Middle frontal gyrus (tissue), 1 donor: ENCODE measurements at regions not wholly inside any gene's neighbourhood (a gene's known extent, or its start where the extent isn't known, plus 50 kb on each side); places are given as distances from the start of the nearest gene placed in this dataset.

ENCODE experiments used
- DNase-seq: peaks from one replicate; pipeline ENCODE4 v3.0.0-alpha.2; 2015; ENCODE audit warnings: low spot score; ENCODE audit errors: extremely low spot score

DNA sequence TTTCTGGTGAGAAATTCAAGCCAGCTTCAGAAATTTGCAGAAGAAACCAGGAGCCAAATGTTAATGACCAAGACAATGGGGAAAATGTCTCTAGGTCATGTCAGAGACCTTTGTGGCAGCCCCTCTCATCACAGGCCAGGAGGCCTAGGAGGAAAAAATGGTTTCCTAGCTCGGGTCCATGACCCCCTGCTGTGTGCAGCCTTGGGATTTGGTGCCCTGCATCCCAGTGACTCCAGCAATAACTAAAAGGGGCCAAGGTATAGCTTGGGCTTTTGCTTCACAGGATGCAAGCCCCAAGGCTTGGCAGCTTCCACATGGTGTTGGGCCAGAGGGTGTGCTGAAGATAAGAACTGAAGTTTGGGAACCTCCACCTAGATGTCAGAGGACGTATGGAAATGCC is 814.7 kb upstream of the SLIT2 start:
- DNase-seq, result no peak

DNA sequence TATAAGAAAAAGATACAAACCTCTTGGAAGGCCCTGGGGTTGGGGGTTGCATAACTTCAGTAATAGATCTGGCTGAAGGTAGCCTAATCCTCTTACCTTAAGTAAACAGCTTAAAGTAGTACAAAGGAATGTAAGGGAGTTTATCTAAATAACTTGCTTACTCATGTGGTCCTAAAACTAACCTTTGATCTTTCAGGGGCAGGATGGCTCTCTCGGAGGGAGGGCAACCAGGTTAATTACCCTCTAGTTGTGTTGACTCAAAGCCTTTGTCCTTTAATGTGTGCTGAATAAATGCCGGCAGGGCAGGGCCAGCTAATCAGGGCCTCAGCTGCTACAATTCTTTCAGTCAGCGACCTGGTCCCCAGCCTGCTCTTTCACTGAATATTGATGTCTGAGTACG is 822.0 kb upstream of the SLIT2 start:
- DNase-seq, result no peak

DNA sequence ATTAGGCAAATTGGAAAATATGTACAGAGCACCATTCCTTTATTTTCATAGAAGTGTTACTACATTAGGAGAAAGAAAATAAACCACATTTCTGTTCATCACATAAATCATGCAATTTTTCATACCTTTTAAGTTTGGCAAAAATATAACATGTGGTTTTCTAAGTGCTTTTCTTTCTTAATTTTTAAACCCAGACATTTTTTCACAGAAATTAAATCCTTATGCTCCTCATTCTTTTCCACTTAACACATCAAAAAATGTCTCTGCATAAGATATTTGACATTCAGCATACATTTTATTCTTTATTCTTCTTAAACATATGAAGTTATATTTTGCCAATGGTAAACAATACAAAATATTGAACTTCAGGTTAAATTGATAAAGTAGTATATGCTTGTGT is 826.6 kb upstream of the SLIT2 start:
- no peak for DNase-seq

DNA sequence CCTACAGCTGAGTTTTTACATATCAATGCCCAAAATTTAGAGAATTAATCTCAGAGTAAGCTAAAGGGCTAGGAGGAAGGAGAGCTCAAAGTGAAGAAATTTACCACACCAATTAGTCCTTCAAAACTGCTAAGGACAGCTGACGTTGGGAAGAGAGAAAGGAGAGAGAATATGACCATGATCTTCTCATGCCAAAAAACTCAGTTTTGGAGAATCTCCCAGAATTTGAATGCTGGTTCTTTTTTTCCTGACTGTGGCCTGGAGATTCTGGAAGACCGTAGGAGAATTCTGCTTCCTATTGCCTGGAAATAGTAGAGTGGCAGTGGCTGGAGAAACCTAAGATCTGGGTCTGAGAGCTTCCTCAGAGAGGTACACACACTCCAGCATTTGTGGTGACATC is 834.4 kb upstream of the SLIT2 start:
- no peak for DNase-seq

DNA sequence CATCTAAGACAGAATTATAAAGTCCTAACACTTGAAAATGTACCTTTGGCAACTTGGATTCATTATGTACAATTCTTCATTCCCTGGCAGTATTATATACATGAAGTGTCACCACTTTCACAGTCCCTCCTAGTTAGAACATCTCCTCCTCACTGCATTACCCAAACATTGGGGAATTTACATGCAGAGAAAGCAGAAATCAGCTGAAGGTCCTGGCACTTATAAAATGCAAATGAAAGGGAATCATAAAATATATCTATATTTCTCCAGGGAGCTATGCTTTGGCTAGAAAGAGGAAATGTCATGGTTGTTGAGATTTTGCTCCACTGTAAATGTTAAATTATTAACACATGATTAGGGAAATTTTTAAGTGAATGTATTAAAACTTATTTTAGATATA is 835.6 kb upstream of the SLIT2 start:
- DNase-seq, result no peak

DNA sequence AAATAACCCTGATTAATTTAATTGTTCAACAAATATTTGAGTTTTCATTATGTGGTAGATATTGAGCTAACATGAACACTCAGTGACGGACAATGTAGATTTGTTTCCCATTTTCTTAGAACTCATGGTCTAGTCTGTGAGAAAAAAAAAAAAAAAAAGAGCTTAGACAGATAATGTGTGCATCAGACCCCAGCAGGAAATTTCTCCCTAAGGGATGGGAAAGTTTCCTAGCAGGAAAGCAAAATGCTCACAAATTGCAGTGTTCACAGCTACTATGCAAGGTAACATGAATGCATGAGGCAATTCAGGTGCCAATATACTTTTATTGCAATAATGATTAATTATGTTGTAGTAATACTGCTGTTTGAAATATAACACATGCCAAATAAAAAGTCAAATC is 843.2 kb upstream of the SLIT2 start:
- DNase-seq, result no peak

DNA sequence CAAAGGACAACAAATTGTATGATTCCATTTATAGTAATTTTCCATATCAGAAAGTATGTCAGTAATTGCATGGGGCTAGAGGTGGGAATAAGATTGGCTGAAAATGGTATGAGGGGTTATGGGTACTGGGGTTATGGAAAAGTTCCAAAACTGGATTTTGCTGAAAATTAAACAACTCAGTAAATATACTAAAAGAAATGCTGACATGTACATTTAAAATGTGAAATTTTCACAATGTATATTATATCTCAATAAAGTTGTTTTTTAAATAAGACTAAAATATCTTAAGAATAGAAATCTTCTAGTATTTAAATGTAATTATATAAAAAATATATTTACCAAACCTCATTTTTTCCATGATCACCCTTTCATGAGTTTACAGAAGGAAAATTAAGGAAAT is 844.9 kb upstream of the SLIT2 start:
- no peak for DNase-seq

DNA sequence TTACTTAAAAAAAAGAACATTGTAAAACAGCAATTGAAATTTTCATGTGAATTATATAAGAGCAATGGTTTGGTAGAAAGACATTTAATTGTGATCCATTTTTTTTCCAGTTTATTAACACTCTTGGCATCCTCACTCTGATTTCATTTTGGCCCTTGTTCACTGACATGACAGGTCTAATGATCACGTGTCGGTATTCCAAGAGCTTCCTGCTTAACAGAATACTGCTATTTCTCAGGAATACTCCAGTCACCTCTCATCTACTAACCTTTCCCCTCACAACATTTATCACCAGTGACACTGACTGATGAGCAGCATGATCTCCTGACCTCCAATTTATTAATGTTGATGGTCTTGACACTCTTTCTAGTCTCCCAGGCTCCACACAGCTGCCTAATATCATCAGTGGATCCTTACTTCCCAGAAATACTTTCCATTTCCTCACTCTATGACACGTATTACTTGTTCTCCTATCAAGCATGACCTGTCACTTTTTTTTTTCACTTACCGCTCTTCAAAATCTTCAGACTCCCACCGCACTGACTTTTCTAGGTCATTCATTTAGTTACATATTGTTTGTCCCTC is 847.8 kb upstream of the SLIT2 start:
- no peak for DNase-seq

DNA sequence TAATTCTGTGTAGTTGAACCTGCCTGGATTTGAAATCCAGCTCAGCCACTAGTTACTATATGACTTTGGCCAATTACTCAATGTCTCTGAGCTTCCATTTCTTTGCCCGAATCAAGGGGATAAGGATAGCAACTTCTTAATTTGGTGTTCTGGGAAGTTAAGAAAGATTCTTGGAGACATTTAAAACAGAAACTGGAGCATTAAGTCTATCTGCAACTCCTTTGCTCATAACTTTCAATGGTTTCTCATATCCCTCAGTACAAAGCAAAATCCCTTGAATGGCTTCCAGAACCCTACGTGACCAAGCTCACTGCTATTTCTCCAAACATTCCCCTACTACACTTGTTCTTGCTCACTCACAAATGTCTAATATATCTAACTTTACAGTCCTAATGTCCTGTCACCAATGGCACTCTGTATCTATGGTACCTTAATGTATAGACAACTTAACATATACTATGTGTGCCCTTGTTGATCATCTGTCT is 849.1 kb upstream of the SLIT2 start:
- DNase-seq, result no peak

DNA sequence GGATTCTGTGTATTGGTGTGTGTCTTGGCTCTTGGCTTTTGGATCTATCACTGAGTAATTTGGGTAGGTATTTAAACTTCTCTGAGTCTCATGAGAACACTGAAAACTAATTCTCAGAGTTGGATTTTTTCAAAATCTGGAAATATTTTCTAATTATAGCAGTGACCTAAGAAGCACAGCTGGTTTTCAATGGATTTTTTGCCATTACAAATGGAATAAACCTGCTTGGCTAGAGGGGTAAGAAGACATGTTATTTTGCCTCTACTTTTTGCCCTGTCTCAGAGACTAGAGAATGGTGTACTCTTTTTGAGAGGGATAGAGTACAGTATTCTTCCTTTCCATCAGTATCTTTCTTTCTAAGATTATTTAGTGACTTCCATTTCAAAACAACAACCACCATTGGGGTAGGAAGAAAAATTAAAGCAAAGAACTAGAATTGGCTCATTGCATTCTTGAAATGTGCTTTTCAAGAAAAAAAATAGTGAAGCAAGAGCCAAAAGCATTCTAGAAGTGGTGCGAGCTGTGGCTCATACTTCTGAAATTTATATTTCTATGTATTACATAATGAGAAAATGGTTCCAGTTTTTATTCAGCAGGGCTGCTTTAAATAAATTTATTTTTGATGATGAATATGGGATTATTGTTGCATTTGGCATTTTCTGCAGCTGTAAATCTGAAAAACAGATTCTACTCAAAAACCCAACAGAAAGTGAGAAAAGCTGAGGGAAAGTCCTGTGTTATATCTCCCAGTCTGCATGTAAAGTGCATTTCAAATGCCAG is 850.2 kb upstream of the SLIT2 start:
- no peak for DNase-seq

DNA sequence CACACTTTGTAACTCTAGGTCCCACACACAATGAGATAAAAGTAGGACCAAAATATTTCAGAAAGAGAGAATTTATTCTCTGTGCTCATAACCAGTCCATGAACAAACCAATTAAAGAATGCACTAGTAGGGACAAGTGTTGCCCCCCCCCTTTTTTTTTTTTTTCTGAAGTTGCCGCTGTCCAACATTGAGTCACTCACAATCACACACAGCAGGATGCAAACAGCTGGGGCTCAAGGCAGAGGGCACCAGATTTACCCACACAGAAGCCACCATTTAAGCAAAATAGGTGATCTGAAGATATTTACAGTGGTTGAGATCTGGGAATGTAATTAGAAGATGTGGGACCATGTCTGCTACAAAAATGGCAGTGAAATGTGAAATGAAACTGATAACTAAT is 850.9 kb upstream of the SLIT2 start:
- no peak for DNase-seq

DNA sequence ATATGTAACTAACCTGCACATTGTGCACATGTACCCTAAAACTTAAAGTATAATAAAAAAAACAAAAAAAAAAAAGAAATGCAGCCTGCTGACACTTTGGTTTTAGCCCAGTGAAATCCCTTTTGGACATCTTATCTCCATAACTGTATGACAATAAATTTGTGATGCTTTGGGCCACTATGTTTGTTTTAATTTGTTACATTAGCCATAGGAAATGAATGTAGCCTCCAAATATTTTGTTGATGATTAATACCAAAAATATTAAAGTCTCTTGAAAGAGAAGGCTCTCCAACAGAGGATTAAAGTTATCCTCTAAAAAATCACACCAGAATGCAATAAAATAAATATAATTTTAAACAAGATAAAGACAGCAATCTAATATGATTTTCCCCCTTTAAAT is 852.7 kb upstream of the SLIT2 start:
- DNase-seq, result no peak

DNA sequence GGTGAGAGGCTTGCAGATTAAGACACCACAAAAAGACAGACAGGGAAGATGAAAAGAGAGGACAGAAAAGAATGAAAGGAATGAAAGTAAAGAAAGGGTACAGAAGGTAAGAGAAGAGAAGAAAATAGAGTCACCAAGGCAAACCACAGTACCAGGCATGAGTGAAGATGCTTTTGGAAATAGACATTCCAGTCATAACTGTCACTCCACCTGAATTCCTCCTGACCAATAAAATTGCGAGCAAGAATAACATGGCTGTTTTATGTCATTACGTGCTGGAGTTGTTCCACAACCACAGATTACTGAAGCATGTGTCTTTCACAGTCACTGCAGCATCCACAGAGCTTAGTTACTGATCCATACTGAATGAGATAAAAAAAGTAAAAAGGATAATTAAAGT is 864.9 kb upstream of the SLIT2 start:
- DNase-seq, result no peak

DNA sequence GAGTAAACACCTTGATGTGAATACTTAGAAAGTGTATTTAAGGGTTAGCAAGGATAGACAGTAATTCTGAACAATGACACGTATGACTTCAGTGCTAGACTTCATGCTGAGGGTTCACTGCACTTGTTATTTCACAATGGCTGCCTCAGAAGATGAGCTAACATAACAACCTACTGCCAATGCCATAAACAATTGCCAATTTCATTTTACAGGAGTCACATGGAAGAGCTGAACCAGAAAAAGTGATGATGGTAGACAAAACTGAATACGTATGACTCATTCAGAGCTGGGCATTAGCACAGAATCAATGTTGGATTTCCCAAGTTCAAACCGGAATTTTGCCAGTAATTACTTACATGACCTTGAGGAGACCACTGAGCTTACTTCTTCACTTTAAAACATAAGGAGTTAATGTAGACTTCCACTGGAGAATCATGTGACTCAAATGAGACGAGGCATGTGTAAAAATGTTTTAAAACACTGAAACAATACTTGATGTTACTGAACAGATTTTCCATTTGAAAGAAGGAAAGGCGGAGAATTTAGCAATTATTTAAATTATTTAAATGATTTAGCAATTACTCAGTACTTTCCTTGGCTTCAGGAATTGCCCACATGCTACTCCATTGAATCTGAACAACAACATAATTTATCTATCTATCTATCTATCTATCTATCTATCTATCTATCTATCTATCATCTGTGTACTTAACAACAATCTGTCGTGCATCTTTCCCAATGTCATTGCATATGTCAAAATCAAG is 868.5 kb upstream of the SLIT2 start:
- DNase-seq, result no peak

DNA sequence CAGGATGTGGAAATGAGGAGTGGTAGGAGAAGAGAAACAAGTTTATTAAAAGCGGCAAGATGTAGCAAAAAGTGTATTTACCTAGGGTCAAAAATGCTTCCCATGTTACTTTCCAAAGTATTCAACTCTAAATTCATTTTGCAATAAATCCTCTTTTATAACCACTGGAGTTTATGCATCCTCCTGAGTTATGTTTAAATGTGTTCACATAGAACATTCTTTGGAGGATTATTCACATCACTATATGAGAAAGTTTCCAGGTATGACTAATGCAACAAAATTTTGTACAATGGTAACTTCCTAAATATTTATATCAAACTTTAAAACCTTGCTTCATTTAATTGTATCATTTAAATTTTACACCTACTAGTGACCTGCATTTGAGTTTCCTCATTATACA is 870.6 kb upstream of the SLIT2 start:
- DNase-seq, result no peak

DNA sequence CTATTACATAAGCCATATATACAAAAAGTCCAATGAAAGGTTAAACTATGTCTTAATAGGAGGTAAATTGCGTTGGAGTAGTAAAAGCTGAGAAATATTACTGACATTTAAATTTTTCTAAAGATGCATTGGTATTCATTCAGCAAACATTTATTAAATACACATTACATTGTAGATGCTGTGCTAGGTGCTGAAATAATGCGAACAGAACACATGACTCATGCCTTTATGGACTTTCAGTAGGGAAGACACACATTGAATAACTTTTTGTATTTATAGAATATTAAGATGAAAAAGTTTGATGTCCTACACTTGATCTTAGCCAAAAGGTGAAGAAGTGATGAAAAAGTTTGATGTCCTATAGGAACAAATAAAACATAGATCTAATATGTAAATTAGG is 871.1 kb upstream of the SLIT2 start:
- no peak for DNase-seq

DNA sequence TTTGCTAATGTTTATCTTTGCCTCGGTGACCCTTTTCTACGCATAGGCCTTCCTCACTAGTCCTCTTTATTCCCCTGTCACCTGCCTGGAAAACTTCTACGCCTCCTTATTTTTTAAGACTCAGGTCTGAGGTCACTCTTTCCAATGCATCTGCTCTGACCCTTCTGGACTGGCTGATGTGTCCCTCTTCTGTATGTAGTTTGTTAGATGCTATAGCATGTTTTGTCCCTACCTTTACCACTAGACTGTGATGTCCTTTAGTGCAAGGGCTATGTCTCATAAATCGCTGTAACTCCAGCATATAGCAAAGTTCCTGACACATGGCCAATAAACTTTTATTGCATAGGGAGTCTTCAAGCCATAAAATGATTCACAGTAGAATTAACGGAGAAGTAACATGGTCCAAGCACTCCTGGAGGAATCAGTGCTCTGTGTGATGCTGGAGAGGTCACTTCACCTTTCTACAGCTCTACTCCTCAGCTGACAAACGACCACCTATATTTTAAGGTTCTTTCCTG is 872.5 kb upstream of the SLIT2 start:
- DNase-seq, result no peak

DNA sequence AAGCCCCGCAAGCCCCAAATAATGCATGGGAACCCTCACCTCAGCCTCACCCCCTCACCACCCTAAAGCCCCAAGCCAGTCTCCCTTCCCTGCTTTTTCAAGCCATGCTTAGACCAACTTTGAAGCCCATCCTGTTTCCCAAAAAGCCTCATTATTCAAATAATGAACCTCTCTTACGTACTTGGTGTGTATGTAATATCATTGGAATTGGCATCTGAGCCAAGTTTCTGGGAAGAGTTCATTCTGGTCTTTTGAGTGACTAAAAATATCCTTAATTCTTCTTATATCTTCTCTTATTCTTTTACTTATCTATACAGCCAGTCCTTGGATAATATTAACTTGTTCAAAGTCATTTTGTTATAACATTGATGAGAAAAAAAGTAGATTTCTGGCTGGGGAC is 875.8 kb upstream of the SLIT2 start:
- DNase-seq, result no peak

DNA sequence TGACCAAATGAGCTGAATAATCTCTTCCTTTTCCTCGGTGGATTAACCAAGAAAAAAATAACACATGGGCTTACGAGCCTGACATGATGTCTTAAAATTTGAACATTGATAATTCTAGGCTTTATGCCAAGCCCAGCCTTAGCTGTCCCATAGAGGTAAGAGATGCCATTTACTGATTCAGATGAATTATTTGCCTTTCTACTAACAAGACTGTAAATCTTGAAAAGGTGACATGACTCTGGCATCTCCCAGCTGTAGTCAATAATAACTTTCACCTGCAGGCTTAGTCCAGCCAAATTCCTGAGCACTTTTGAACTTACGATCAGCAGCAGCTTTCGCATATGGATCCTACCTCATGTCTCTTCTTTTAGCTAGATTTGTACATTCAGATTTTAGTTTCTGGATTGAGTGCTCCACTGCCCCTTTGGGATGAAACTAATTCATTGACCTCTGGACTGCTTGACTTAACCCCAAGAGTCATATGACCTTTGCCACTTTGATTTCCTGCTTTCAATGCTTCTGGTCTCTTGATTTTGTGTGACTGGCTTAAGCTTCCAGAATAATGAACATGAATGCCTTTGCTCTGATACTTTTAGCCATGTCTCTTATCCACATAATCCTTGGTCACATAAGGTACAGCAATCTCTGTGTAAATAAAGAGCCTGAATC is 876.4 kb upstream of the SLIT2 start:
- DNase-seq, result no peak

DNA sequence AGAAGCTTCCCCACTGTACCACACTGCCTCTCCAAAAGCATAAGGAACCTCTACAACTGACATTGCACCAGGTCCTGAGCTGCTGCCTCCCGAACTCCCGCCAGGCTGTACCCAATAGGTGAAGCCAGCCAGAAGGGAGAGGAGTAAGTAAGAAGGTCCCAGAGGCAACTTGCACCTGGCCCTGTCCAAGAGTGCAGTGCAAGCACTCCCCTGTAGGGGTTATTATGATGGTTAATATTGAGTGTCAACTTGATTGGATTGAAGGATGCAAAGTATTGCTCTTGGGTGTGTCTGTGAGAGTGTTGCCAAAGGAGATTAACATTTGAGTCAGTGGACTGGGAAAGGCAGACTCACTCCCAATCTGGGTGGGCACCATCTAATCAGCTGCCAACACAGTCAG is 879.3 kb upstream of the SLIT2 start:
- no peak for DNase-seq

DNA sequence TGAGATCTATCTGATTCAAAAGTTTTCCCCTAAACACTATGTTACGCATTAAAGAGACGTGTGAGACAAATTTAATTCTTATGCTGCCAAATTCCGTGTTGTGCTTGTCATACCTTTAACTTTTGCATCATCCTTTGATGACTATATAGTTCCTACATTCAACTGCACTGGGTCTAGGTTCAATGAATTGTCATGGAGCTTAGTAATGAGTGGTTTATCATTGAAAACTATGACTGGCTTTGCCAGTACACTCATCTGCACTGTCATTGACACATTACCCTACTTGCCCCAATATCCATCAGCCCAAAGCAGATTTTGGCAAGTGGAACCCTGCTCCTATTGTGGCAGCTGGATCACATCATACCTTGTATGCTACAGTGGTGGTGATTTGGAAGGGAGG is 882.9 kb upstream of the SLIT2 start:
- DNase-seq, result no peak

DNA sequence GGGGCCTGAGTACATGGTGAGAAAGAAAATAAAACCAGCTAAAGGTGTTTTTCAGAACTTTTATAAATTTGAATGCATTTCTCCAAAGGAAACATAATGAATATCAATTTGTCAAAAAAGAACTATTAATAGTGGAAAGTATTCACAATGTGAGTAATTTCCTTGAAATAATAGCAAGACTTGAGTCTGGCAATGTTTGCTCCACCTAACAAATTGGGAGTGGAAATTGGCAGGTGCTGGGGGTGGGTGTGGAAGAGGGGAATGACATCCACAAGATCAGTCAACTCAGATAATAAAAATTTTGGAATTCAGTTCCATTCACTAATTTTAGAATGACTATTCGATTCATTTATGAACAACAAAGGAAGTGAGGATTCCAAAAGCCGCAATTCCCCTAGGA is 884.8 kb upstream of the SLIT2 start:
- DNase-seq, result no peak
